SW480 (cell line): ENCODE measurements at regions not wholly inside any gene's neighbourhood (a gene's known extent, or its start where the extent isn't known, plus 50 kb on each side); places are given as distances from the start of the nearest gene placed in this dataset.
"Not testable (repeated sequence)": the region's sequence is repeated elsewhere in the genome, so short reads cannot be mapped to it uniquely, and the experiment has no call there.

Experiments used
- DNase-seq: peaks from one replicate; pipeline ENCODE4 v3.0.0-alpha.2; 2016; ENCODE audit warnings: low spot score

DNA sequence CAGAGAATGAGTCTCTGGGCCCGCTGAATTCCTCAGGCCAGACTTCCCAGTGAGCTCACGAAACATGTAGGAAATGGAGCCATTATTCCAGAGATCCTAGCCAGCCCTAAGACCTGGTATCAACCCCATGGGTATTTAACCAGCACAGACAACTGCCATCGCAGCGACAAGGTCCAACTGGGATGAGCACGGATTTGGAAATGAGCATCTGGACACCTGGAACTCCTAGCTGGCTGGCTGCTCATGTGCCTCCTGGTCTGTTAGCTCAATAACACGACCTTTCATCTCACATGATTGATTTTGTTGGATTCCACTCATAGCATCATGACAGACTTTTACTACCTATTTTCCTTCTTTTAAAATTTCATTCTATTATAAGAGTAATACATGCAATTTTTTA is 51.0 kb downstream of the POU3F3 start:
- no peak for DNase-seq

DNA sequence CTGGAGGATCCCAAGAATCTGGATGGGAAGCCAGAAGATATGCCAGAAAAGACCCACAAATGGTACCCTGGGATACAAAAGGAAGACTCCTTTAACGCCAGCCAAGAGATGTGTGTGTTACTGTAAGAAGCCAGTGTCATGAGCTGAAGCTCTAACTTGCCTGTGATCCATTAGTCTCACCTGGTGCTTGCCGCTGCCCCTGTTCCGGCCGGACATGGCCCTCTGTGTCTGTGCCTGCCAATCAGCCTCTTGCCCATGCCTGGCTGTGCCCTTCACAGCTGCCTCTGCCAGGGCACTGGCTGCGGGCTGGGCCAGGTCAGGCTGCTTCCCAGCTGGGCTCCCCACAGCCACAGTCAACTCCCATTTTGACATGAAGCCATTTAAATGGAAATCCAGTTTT is 55.4 kb downstream of the POU3F3 start:
- no peak for DNase-seq

DNA sequence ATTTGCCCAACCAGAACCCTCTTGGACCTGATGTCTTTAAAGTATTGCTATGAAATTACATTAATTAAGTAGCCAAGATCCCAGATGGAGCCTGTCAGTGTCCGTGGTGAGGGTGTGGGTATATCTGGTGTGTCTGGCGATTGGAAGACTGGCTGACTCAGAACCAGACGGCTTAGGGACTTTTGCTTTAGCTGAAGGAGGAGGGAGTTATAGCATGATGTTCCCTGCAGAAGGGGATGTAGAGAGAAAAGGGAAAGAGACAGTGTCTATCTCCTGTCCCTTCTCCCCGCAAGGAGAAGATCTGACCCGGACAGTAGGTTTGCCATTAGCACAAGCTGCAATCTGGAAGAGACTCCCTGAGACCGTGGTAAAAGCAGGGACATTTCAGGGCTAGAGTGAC is 60.6 kb downstream of the POU3F3 start:
- DNase-seq, result no peak

DNA sequence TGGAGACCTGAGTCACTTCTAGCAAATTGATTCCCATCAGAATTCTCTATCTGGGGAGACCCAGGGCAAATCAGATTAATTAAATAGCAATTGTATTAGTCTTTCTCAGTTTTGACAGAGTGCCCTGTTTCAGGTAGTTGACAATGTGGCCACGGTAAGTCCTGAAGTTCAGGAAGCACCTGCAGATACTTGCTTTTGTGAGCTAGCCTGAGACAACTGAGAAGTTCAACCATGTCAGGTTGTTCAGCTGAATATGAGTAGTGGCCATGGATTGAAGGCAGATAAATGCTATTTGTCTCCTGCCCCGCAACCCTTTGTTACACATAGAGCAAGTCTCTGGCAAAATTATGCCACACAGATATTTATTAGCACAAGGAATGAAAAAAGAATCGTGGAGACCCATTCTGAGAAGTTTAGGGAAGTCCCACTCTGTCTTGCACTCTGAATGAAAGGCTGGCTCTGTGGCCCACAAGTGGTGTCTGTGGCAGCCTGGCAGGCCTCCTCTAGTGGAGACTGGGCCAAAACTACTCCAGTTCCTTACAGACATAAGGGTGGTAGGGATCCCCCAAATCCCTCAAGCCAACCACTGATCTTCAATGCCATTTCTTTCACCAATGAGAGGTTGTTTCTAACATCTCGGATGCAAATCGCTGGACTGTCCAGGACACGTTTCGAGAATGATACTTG is 61.3 kb downstream of the POU3F3 start:
- DNase-seq, result no peak

DNA sequence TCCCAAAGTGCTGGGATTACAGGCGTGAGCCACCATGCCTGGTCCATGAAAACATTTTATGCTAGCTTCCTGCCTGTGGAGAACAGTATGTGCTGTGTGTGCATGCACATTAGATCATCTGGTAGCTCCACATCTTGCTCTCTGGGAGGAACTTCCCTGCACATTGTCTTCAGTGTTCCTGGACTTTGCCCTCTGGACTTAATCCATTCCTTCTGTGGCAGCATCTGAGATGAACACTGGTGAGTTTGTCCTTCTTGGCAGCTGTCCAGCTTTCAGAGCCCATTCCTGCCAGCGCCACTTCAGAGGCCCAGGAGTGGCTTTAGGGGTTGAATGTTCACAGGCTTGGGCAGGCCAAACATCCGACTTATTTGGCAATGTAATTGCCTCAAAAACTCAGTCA is 65.2 kb downstream of the POU3F3 start:
- DNase-seq, result peak; percentile 20

DNA sequence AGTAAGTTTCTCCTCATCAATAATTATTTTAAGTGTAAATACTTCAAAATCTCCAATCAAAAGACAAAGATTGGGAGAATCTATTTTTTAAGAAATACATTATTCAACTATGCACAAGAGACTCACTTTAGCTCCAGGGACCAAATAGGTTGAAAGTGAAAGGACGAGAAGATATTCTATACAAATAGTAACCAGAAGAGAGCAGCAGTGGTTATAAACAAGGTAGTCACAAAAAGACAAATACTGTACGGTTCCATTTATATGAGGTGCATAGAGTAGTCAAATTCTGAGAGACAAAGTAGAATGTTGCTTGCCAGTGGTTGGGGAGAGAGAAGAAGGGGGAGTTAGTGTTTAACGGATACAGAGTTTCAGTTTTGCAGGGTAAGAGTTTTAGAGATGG is 69.8 kb downstream of the POU3F3 start:
- DNase-seq, result peak; percentile 20

DNA sequence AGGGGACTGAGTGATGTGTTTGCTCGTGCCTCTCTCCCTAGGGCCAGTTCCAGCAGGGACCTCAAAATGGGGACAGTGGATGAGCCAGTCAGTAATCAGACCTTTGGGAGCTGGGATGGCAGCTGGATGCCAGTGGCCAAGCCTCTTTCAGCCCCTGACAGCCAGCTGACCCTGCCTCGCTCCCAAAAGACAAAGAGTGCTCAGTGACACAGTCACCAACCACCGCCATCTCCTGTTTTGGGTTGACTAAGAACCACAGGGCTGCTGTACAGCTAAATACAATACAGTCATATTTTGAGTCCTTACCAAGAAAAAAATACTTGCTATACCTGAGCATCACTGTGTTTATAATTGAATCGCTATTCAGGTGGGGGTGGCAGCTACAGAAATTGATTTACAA is 75.7 kb downstream of the POU3F3 start:
- no peak for DNase-seq

DNA sequence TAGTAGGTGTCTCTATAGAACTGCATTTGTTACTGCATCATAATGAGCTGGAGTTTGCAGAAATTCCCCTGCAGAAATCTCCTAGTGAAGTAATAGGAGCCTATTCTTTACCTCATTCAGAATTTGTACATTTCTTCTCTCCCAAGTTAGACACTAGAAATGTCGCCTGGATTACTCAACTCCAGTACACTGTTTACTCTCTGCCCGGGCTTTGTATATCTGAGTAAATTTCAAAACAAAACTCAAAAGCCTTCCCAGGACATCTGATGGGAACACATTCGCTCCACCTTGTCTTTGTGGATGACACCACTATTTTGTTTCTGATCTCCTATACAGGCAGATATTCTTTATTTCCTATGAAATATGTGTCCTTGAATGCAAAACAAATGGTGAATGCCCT is 76.8 kb downstream of the POU3F3 start:
- no peak for DNase-seq

DNA sequence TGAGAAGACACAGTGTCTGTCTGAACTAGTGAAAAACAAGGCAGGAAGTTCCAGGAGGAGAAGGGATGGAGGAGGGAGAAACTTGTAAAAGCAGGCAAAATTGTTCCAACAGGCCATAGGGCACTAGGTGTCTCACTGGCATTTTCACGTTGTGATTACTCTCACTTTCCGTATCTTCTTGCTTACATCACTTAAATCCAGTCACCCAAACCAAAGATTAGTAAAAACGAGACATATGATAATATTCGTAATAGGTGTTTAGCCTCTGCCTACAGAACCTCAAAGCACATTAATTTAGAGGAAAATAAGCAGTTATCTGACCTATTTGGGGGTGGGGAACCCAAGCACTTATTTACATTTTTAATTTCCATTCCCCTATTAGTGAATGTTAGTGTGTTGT is 78.3 kb downstream of the POU3F3 start:
- no peak for DNase-seq

DNA sequence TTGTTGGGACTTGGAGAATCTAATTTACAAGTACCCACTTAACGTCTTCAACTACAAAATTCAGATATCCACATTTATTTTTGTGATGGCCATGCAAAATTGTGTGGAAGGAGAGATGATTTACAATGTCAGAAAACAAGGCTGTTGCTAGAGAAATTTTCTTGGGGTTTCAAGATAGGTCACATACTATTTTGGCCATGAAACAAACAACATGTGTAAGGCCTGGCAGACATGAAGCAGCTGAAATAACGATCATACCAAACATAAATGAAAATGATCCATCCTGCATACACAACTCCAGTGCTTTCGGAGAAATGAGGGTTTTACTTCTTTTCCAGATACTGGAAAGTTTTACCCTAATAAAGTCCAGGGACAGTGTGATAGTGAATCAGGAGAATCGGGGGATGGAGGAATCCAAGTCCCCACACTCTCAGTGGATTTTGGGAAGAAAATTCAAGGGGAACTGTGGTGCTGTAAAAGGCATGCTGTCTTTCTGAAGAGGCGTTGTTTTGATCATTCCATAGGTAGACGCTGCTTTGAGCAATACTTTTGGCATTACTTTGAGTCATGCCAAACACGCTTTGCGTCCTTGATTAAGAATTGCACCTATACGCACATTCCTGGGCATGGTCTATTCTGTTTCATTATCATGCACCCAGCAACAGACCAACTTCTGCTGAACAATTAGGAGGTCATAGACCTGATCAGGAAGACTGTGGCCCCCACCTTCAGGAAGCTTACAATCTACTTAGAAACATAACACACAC is 79.4 kb downstream of the POU3F3 start:
- DNase-seq, result no peak

DNA sequence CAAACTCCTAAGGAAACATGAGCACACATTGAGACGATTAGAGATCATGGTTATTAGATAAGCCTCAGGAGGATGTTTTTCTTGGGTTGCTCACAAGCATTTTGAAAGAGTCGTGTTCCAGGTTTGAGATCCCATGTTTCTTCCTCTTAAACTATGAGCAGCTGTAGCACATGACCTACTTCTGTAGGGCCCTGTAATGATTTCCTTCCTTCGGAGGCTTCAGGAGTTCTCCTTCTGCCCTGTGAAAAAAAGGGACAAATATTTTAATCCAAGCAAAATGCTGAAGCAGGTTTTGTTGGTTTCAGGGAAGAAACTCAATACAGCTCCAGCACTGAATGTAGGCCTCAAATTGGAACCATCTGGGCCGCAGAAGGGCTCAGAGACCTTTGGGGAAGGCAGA is 82.6 kb downstream of the POU3F3 start:
- DNase-seq, result no peak

DNA sequence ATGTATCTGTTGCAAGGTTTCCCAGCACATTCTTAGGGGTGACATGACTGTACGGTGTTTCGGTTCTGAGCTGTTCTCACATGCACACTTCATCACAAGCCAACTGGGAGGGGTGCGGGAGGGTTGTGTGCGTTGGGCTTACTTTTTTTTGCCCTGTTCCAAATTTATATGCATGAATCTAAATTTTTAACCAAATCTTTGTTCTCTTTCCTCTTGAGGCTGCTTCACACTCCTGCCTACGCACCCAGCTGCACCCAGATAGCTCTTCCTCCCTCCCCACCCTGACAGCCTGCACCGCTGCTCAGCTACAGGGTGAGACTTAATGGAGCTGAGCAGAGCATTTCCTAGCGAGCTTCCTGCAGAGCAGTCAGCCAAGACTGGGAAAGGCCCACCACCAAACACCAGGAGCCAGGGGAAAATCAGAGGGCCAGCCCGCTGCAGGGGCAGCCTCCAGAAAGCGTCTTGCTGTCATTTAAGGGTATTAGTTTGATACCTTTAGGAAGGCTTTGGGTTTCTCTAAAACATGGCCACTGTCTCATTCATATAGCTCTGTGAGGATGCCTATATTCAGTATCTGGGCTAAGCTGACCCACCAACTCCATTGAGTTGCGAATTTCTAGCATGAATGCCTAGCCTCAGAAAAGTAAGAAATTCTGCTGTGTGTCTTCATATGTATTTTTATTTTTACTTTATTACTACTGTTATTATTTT is 84.5 kb downstream of the POU3F3 start:
- DNase-seq, result no peak

DNA sequence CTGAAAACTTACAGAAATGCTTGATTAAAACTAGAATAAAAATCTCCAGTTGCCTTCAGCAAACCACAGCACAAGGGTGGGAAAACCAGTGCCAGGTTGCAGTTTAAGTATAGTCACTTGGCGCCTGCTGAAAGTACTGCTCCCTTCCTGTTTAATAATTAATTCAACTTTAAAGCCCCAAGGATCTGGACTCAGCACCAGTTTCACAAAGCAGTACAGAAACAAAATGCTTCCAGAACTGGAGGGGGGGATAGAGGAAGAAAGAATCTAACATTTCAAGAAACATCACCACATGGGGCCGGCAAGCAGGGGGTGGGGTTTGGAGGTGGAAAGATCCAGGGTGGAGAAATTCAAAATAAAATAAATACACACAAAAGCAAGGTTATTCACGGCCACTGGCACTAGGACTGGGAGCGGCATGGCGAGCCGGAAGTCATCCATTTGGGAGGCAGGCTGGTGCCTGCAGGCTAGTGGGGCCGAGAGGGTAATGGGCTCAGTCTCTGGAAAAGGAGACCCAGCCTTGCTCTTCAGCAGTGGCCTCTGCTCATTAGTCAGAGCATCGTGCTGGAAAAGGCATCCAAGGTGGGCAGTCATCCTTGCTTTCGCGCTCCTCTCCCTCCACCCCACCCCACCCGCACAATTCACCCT is 85.8 kb downstream of the POU3F3 start:
- DNase-seq, result peak; percentile 24

DNA sequence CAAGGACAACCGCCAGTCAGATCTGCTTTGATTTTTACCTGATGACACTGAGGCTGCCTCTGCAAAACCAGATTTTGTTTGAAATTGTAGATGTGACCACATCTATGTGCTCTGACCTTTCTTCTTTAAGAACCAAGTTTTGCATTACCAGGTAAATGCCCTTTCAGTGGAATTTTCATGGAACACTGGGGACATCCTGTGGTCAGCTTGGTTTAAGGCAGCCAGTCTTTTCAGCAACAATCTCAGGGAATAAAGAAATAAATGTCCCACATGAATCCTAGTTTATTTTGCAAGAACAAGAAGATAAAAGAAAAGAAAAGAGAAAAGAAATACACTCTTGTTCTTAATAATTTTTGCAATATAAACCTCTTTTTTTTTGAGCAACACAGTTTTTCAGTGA is 90.6 kb downstream of the POU3F3 start:
- peak; percentile 64 for DNase-seq

DNA sequence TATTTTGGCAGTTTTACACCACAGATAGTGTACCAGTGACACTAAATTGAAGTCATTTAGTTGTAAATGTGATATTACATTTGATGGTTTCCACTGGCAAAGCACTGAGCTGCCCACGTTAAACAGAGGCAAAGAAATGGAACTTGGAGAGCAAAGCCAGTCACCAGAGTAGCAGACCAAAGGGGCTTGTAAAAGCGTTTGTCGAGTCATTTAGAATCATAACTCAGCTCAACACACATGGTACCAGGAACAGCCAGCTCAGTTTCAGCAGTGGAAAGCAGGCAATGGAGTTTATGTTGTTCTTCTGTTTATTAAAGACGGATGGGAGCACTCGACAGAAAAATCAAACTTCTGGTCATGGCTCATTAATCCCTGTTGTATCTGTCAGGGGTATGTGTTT is 91.2 kb downstream of the POU3F3 start:
- DNase-seq, result no peak

DNA sequence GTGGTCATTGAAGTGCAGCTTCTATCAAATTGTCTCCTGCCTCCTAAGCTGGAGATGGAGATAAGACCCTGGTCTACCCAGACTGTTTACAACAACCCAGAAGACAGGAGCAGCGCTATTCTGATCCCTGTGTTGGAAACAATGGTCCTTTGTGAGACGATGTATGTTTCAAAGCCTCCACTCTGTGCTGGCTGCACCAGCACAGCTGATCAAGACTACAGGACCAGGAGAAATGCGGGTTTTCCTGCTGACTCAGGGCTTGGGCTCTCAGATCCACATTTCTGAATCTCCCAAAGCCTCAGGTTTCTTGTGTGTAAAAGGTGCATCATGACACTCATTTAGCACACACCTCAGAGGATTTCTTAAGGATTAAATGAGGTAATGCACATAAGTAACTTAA is 92.0 kb downstream of the POU3F3 start:
- DNase-seq, result peak; percentile 22

DNA sequence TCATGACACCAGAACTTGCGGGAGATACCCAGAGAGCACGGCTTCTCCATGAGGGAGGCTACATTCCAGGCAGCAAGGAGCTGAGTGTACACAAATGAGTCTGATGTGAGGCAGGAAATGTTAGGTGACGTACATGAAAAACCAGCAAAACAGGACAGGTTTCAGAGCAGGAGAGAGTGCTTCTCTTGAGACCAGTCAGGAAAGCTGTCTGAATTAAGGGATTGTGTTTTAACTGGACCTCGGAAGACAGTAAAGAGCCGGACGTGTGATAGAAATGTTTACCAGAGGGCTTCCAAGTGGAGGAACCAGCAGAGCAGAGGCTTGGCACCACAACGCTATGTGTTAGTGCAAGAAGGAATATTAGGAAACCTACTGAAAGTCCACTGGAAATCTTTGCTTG is 90.4 kb upstream of the MRPS9 start:
- not testable (repeated sequence) for DNase-seq

DNA sequence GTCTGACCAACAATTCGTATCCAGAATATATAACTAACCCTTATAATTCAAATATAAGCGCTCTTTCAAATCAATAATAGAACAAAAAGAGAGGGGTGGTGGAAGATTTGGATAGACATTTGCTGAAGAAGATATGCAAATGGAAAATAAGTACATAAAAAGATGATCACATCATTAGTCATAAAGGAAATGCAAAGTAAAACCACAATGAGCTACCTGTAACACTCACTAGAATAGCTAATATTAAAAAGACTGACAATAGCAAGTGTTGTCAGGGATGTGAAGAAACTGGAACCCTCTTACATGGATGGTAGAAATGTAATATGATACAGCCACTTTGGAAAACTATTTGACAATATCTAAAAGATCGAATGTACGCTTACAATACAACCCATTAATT is 84.9 kb upstream of the MRPS9 start:
- peak; percentile 56 for DNase-seq

DNA sequence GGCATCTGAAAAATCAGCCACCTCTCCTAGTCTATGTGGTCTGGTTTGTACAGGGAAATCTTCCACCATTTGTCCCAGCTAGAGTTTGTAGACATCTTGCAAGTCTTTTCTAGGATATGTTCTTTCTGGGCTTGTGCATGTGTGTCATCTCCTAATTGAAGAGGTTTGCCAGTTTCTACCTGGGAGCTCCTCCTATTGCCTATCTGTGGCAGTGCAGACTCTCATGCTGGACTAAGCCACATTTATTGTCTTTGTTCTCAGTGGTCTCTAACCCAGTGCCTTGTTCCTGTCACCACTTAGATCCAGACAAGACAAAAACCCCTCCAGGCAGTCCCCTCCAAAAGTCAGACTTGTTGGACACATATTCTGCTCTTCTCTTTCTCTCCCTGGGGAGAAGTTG is 72.0 kb upstream of the MRPS9 start:
- no peak for DNase-seq

DNA sequence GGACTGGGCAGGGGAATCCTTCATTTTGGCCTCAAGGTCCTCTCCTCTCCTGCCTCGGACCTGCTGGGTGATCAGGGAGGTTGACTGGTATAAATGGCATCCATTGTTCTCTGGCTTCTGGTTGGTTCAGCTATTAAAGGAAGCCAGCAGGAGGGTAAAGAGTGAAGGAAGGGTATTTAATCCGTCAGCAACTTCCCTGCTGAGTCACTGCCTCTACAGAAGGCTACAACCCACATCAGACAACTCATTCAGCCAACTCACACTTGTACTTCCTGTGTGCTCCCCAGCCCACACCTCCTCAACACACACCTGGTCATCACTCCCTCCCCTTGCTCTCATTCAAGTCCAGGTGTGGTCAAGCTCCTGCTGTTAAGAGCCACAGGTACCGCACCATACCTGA is 68.3 kb upstream of the MRPS9 start:
- DNase-seq, result peak; percentile 99

DNA sequence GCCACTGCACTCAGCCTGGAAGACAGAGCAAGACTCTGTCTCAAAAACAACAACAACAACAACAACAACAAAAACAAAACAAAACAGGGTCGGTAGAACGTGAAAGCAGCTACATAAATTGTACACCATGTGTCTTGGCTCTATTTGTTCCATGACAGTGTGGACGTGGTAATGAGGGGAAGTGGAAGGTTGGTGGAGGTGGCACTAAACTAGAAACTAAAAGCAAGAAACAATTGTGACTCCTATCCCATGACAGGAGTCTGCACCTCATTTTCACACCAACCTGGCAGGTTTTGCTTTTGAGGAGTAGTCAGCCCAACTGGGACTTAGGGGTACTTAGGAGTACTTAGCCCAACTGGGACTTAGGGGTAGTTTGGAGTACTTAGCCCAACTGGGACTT is 62.5 kb upstream of the MRPS9 start:
- no peak for DNase-seq

DNA sequence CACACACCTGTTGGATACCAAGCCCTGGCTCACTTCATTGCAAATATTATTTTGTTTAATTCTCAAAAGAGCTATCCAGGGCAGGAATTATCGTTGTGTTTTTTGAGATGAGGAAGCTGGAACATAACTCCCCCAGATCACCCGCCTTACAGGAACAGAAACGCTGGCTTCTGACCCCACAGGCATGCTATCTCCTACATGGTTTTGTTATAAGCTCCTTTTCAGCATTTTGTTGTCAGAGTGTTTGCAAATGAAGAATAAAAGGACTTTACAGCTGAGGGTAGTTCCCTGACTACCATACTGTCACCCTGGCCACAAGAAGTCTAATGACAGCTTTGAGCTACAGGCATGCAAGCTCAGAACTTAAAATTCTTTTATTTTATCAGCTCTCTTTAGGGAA is 62.0 kb upstream of the MRPS9 start:
- DNase-seq, result no peak

DNA sequence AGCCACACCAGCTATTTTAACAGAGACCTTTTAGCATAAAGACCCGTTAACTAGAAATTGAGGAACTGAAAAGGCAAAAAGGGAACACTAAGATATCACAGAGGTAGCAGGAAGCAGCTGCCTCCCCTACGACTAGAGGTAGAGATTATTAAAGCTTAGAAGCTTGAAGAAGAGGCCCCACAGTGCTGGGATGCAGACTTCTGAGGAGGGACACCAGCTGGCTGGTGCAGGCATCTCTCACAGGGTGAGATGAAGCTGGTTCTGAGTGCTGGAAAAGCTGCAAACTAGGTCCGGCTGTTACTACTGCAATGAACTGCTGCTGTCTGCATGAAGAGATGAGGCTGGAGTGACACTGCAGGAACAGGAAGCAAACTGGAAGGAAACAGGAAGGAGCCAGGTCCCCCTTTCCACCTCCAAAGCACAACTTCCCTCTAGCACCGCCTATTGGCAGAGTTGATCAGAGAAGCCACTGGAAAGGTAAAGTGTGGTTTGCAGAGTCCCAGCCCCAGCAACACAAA is 61.2 kb upstream of the MRPS9 start:
- peak; percentile 17 for DNase-seq
